ENCODE measurements at regions not wholly inside any gene's neighbourhood (a gene's known extent, or its start where the extent isn't known, plus 50 kb on each side); places are given as distances from the start of the nearest gene placed in this dataset.

DNA sequence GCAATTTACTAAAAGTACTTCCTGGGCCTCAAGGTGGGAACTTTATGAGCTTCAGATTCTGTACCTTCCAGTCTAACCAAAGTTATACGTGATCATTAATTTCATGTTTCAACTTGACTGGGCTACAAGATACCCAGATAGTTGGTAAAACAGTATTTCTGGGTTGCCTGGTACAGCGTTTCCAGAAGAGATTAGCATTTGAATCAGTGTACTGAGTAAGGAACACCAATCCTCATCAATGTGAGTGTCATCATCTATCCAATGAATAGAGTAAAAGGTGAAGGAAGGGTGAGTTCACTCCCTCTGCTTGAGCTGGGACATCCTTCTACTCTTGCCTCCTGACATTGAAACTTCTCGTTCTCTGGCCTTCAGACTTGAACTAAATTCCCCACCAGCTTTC is 274.5 kb upstream of the ID2 start:
- H2BK12ac ChIP-seq (ENCODE audit: insufficient read length, low read depth, low read length) = no peak overlapping the region
- peaks cover 5 to 7% of the 10 kb centered on the region in 2 experiments; a peak in 3 of 4 replicates for H3K4me1 Mint-ChIP-seq
- no peak overlapping the region for H3K27ac ChIP-seq (ENCODE audit: insufficient read length, low read depth, low read length)
- no peaks in the 10 kb centered on the region for H4K20me1 ChIP-seq (ENCODE audit: control insufficient read depth, insufficient read depth, insufficient read length)
- H3K56ac ChIP-seq (ENCODE audit: insufficient read length, low read depth, low read length) = no peak overlapping the region
- no peaks in the 10 kb centered on the region for H3K4me1 ChIP-seq (ENCODE audit: insufficient read depth, low read length)
- H3T11ph ChIP-seq (ENCODE audit: low read length) = no peak overlapping the region
- H3K4ac ChIP-seq (ENCODE audit: low read depth, low read length) = no peak overlapping the region
- no peaks in the 10 kb centered on the region for H3K79me2 ChIP-seq (ENCODE audit: insufficient read depth, low read length)
- H3K27me3 ChIP-seq (ENCODE audit: insufficient read depth, low read length) = no peaks in the 10 kb centered on the region
- no peak overlapping the region for H2BK15ac ChIP-seq (ENCODE audit: low read depth, low read length)
- H3K79me1 ChIP-seq (ENCODE audit: insufficient read depth, low read depth, low read length, poor library complexity, severe bottlenecking) = no peaks in the 10 kb centered on the region
- H3K27me3 Mint-ChIP-seq (ENCODE audit: low read depth) = peaks cover 6% of the 10 kb centered on the region
- no peak overlapping the region for H2AK5ac ChIP-seq (ENCODE audit: insufficient read length, low read length)
- H2BK20ac ChIP-seq (ENCODE audit: low read depth, low read length, poor library complexity, severe bottlenecking) = no peak overlapping the region
- no peaks in the 10 kb centered on the region for H3K9me3 Mint-ChIP-seq
- no peak overlapping the region for H2BK120ac ChIP-seq (ENCODE audit: low read depth, low read length, poor library complexity, severe bottlenecking)
- no peak overlapping the region for H2AFZ ChIP-seq (ENCODE audit: low read length)
- no CpG with 5 or more reads among the region's 3 CpGs for WGBS (ENCODE audit: extremely low coverage, insufficient read length, low lambda C conversion rate)
- no peak overlapping the region for H3K4me3 Mint-ChIP-seq
- TF ChIP-seq, protein P1, sequence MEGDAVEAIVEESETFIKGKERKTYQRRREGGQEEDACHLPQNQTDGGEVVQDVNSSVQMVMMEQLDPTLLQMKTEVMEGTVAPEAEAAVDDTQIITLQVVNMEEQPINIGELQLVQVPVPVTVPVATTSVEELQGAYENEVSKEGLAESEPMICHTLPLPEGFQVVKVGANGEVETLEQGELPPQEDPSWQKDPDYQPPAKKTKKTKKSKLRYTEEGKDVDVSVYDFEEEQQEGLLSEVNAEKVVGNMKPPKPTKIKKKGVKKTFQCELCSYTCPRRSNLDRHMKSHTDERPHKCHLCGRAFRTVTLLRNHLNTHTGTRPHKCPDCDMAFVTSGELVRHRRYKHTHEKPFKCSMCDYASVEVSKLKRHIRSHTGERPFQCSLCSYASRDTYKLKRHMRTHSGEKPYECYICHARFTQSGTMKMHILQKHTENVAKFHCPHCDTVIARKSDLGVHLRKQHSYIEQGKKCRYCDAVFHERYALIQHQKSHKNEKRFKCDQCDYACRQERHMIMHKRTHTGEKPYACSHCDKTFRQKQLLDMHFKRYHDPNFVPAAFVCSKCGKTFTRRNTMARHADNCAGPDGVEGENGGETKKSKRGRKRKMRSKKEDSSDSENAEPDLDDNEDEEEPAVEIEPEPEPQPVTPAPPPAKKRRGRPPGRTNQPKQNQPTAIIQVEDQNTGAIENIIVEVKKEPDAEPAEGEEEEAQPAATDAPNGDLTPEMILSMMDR (conservative IDR thresholded peaks at IDR 0.05) = no peak
- H3K36me3 Mint-ChIP-seq (ENCODE audit: insufficient read depth in 1 of 3, low read depth in 3 of 3) = no peaks in the 10 kb centered on the region
- H3K14ac ChIP-seq (ENCODE audit: insufficient read depth, low read length) = no peak overlapping the region
- no peak overlapping the region for H3K9ac ChIP-seq (ENCODE audit: extremely low read depth, insufficient read length, low read length)
- H4K8ac ChIP-seq (replicated peaks; ENCODE audit: insufficient read length, low read depth, low read length) = no peak overlapping the region
- H3K18ac ChIP-seq (ENCODE audit: insufficient read length, low read depth, low read length) = no peak overlapping the region
- H3K27ac Mint-ChIP-seq = no peak overlapping the region
- H4K91ac ChIP-seq (ENCODE audit: insufficient read length, low read depth, low read length) = no peak overlapping the region
- H2BK5ac ChIP-seq (ENCODE audit: insufficient read length, low read length) = no peak overlapping the region
- no peak overlapping the region for H4K5ac ChIP-seq (ENCODE audit: insufficient read length, low read depth, low read length)
- no peak for DNase-seq
- H3K23me2 ChIP-seq (ENCODE audit: insufficient read length, low read depth, low read length, poor library complexity, severe bottlenecking) = no peaks in the 10 kb centered on the region
- H3K23ac ChIP-seq (ENCODE audit: insufficient read length, low read depth, low read length) = no peak overlapping the region
- H3K9me3 ChIP-seq (ENCODE audit: control insufficient read depth, low read depth, low read length) = no peaks in the 10 kb centered on the region
- no peak overlapping the region for H3K4me2 ChIP-seq (ENCODE audit: insufficient read depth, insufficient read length, low read length)

Measured in H9 (cell line).